Thyroid gland (tissue), 4 donors: ENCODE measurements at regions not wholly inside any gene's neighbourhood (a gene's known extent, or its start where the extent isn't known, plus 50 kb on each side); places are given as distances from the start of the nearest gene placed in this dataset.

Experiments used
- DNase-seq, 2 donors: peaks; one replicate each; pipeline ENCODE4 v3.0.0-alpha.2; 2019
- H3K27ac ChIP-seq, 3 donors: fragments of 200-600 bp; sonication (generic); 1 replicate in 2 of 3; 2 replicates in 1 of 3; pipeline ENCODE4 v1.5.1; 2016 to 2019; ENCODE audit warnings: mild to moderate bottlenecking in 1 of 3, moderate library complexity in 1 of 3
- H3K27me3 ChIP-seq: fragments of 200-600 bp; sonication (generic); one replicate; pipeline ENCODE4 v1.5.1; 2019
- H3K36me3 ChIP-seq, 2 donors: fragments of 200-600 bp; sonication (generic); one replicate each; pipeline ENCODE4 v1.5.1; 2016 to 2019
- H3K4me1 ChIP-seq, 2 donors: fragments of 200-600 bp; sonication (generic); one replicate each; pipeline ENCODE4 v1.5.1; 2017 to 2019
- H3K4me3 ChIP-seq, 3 donors: fragments of 200-600 bp; sonication (generic); replicated peaks in 1 of 3; 1 replicate in 2 of 3; 2 replicates in 1 of 3; pipeline ENCODE4 v1.5.1; 2016; ENCODE audit warnings: mild to moderate bottlenecking in 1 of 3
- H3K9me3 ChIP-seq: fragments of 200-600 bp; sonication (generic); one replicate; pipeline ENCODE4 v1.5.1; 2017
- CTCF ChIP-seq, 6 experiments: fragments of 200-600 bp in 3 of 6; fragments of 450-650 bp in 3 of 6; sonication (generic) in 3 of 6; IDR thresholded peaks; one replicate each; pipeline ENCODE4 v1.5.1; 2016 to 2019; ENCODE audit warnings: antibody characterized with exemption in 6 of 6, mild to moderate bottlenecking in 2 of 6, inconsistent platforms in 1 of 6, moderate library complexity in 1 of 6
- POLR2A ChIP-seq, 2 donors: fragments of 450-650 bp; IDR thresholded peaks; one replicate each; pipeline ENCODE4 v1.6.1; 2017; ENCODE audit warnings: antibody characterized with exemption in 2 of 2, mild to moderate bottlenecking in 2 of 2, moderate library complexity in 1 of 2
- WGBS, 2 donors: methylation state at CpG; one replicate each; pipeline ENCODE4 v1.1.5; 2017; 5-methylcytosine and 5-hydroxymethylcytosine counted together
- intact Hi-C: fragments of 100-400 bp; cut with DNase I; formaldehyde crosslinking; loops from one replicate; pipeline ENCODE4 v1.15.1; 2023

DNA sequence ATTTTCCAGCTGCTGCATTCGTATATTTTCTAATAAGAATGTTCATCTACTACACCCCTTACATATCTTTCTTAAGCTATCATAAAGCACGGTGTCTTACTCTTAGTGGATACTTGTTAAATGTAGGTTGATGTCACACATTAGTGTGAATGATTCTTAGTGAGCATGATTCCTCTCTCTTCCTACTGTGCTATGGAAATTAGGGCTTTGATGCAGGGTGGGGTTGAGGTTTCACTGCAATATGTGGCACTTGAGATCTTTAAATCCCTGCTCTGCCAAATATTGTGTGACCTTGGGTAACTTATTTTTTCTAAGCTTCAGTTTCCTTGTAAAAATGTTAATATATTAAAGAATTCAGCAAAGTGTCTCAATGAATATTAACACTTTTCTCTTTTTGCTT is 188.4 kb downstream of the PDGFRA start:
- intact Hi-C loops, result no loop called here
- no peaks in the 10 kb centered on the region for H3K9me3 ChIP-seq
- H3K36me3 ChIP-seq, result no peaks in the 10 kb centered on the region
- 82 to 84% methylated on average over 2 of the region's 2 CpGs for WGBS, 2 donors
- H3K27ac ChIP-seq, result no peak overlapping the region
- H3K27me3 ChIP-seq, result no peaks in the 10 kb centered on the region
- no peaks in the 10 kb centered on the region for H3K4me1 ChIP-seq
- no peak for TF ChIP-seq POLR2A (IDR thresholded peaks at IDR 0.05)
- no peak for TF ChIP-seq CTCF (IDR thresholded peaks at IDR 0.05)
- H3K4me3 ChIP-seq, result no peak overlapping the region
- no peak for DNase-seq

GRCh38 chr4:54418468-54418867 is 189.4 kb downstream of the PDGFRA start:
- Histone ChIP-seq H3K27ac (no peak overlapping the region), H3K9me3 (no peaks in the 10 kb centered on the region), H3K27me3 (no peaks in the 10 kb centered on the region), H3K36me3 (no peaks in the 10 kb centered on the region), H3K4me1 (no peaks in the 10 kb centered on the region), H3K4me3 (no peak overlapping the region)
- WGBS, 2 donors, result 75 to 80% methylated on average over 5 of the region's 5 CpGs
- DNase-seq, result no peak
- intact Hi-C loops, result no loop called here
- TF ChIP-seq POLR2A (IDR thresholded peaks at IDR 0.05) (no peak), CTCF (IDR thresholded peaks at IDR 0.05) (no peak)

GRCh38 chr4:54423066-54423465 is 194.0 kb downstream of the PDGFRA start:
- intact Hi-C loops, result no loop called here
- H3K27ac ChIP-seq, result no peak overlapping the region
- H3K4me3 ChIP-seq, result no peak overlapping the region
- DNase-seq, result no peak
- no peaks in the 10 kb centered on the region for H3K4me1 ChIP-seq
- TF ChIP-seq POLR2A (IDR thresholded peaks at IDR 0.05), result no peak
- no peak for TF ChIP-seq CTCF (IDR thresholded peaks at IDR 0.05)
- no peaks in the 10 kb centered on the region for H3K9me3 ChIP-seq
- H3K36me3 ChIP-seq, result no peaks in the 10 kb centered on the region
- H3K27me3 ChIP-seq, result no peaks in the 10 kb centered on the region
- 50 to 79% methylated on average over 1 of the region's 1 CpG for WGBS, 2 donors

GRCh38 chr4:54427826-54428225 is 198.7 kb downstream of the PDGFRA start:
- Histone ChIP-seq H3K4me3 (no peak overlapping the region), H3K36me3 (no peaks in the 10 kb centered on the region), H3K9me3 (no peaks in the 10 kb centered on the region), H3K27ac (no peak overlapping the region), H3K27me3 (no peaks in the 10 kb centered on the region), H3K4me1 (no peaks in the 10 kb centered on the region)
- intact Hi-C loops, result no loop called here
- WGBS, 2 donors, result 82 to 89% methylated on average over 2 of the region's 2 CpGs
- no peak for DNase-seq
- TF ChIP-seq POLR2A (IDR thresholded peaks at IDR 0.05) (no peak), CTCF (IDR thresholded peaks at IDR 0.05) (no peak)

DNA sequence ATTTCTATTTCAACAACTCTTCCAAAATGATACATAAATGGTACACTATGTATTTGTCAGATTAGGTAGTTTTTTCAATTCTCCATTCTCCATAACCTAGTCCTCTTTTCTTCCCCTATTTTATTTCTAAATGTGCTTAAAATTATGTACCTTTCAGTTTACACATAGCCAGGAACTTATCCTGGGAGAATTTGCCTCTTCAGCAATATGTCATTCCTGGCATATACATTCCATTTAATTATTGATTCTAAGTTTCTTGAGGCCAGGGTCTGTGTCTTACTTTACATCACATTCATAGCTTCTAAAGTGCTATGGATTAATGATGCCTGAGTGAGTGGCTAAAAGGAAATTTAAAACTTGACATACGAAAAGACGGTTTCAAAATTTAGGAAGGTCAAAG is 199.8 kb downstream of the PDGFRA start:
- Histone ChIP-seq H3K27ac (no peak overlapping the region), H3K9me3 (no peaks in the 10 kb centered on the region), H3K27me3 (no peaks in the 10 kb centered on the region), H3K36me3 (no peaks in the 10 kb centered on the region), H3K4me3 (no peak overlapping the region), H3K4me1 (no peaks in the 10 kb centered on the region)
- no peak for DNase-seq
- intact Hi-C loops, result no loop called here
- WGBS, 2 donors, result 68 to 86% methylated on average over 2 of the region's 2 CpGs
- TF ChIP-seq POLR2A (IDR thresholded peaks at IDR 0.05) (no peak), CTCF (IDR thresholded peaks at IDR 0.05) (no peak)
